CD4-positive, alpha-beta memory T cell (primary cell): ENCODE measurements at regions not wholly inside any gene's neighbourhood (a gene's known extent, or its start where the extent isn't known, plus 50 kb on each side); places are given as distances from the start of the nearest gene placed in this dataset.

Source experiments
- CTCF ChIA-PET: fragments of 350-600 bp; sonication (Branson Sonifier 250); formaldehyde crosslinking; loops from one replicate; lab custom pipeline; 2021; ENCODE audit warnings: inconsistent platforms; ENCODE audit not compliant: partially characterized antibody; lab: Charles Lee
- POLR2A ChIA-PET: fragments of 350-600 bp; sonication (Branson Sonifier 250); formaldehyde crosslinking; loops from one replicate; lab custom pipeline; 2021; ENCODE audit not compliant: partially characterized antibody; lab: Charles Lee
- DNase-seq, 5 donors: peaks; one replicate each; pipeline versions ENCODE4 v3.0.0 to v3.0.0-alpha.2; 2020 to 2022; ENCODE audit warnings: mixed read lengths in 1 of 5
- H3K27ac ChIP-seq: one replicate; pipeline ENCODE4 v1.7.0; 2013; ENCODE audit warnings: low read depth, low read length
- H3K27me3 ChIP-seq: 2 replicates; pipeline ENCODE4 v1.7.0; 2013; ENCODE audit warnings: mild to moderate bottlenecking, low read length, moderate library complexity; ENCODE audit not compliant: insufficient read depth
- H3K36me3 ChIP-seq: 2 replicates; pipeline ENCODE4 v1.7.0; 2013; ENCODE audit warnings: mild to moderate bottlenecking, low read length, moderate library complexity; ENCODE audit not compliant: insufficient read depth
- H3K4me1 ChIP-seq: 2 replicates; pipeline ENCODE4 v1.7.0; 2013; ENCODE audit warnings: mild to moderate bottlenecking, low read length, moderate library complexity; ENCODE audit not compliant: insufficient read depth
- H3K4me3 ChIP-seq, 2 donors: one replicate each; pipeline ENCODE4 v1.7.0; 2013; ENCODE audit warnings: low read length in 2 of 2, mild to moderate bottlenecking in 1 of 2
- H3K9me3 ChIP-seq, 2 donors: one replicate each; pipeline ENCODE4 v1.7.0; 2013; ENCODE audit warnings: low read length in 2 of 2, control low read depth in 1 of 2; ENCODE audit not compliant: control insufficient read depth in 1 of 2
- H3K27ac Mint-ChIP-seq, 7 donors: one replicate each; pipeline ENCODE4 v1.8.0; 2020 to 2021; ENCODE audit warnings: mixed read lengths in 7 of 7, mild to moderate bottlenecking in 6 of 7, inconsistent platforms in 3 of 7, moderate library complexity in 3 of 7
- H3K27me3 Mint-ChIP-seq, 2 donors: one replicate each; pipeline ENCODE4 v1.8.0; 2020 to 2021; ENCODE audit warnings: mixed read lengths in 2 of 2
- H3K36me3 Mint-ChIP-seq, 2 donors: one replicate each; pipeline ENCODE4 v1.8.0; 2020 to 2021; ENCODE audit warnings: mixed read lengths in 2 of 2, inconsistent platforms in 1 of 2, mild to moderate bottlenecking in 1 of 2
- H3K4me1 Mint-ChIP-seq, 4 donors: one replicate each; pipeline ENCODE4 v1.8.0; 2020 to 2021; ENCODE audit warnings: mixed read lengths in 4 of 4, mild to moderate bottlenecking in 1 of 4
- H3K4me3 Mint-ChIP-seq, 8 donors: one replicate each; pipeline ENCODE4 v1.8.0; 2020 to 2021; ENCODE audit warnings: mixed read lengths in 8 of 8, mild to moderate bottlenecking in 7 of 8, moderate library complexity in 6 of 8, inconsistent platforms in 3 of 8
- H3K9me3 Mint-ChIP-seq, 8 donors: one replicate each; pipeline ENCODE4 v1.8.0; 2020 to 2021; ENCODE audit warnings: mixed read lengths in 8 of 8, mild to moderate bottlenecking in 5 of 8, inconsistent platforms in 3 of 8, moderate library complexity in 1 of 8
- intact Hi-C: fragments of 100-400 bp; cut with micrococcal nuclease; formaldehyde crosslinking; loops from one replicate; pipeline ENCODE4 v1.15.1; 2023

- Histone ChIP-seq H3K36me3 (peaks cover 5% of the 10 kb centered on the region), H3K4me1 (peaks cover 28% of the 10 kb centered on the region), H3K4me3 (no peak overlapping the region), H3K27ac (no peak overlapping the region), H3K27me3 (no peaks in the 10 kb centered on the region), H3K9me3 (no peaks in the 10 kb centered on the region)
- ChIA-PET CTCF (interaction anchor here (1.0 to 1.1 kb wide), 2 partner anchors 11 kb away, joined by 3 to 4 read pairs; no protein-coding TSS in a partner anchor), POLR2A (interaction anchor here (1.0 to 1.3 kb wide), 2 partner anchors 15 to 52 kb away, joined by 3 to 6 read pairs; no protein-coding TSS in a partner anchor)
- no peak for DNase-seq
- Mint-ChIP-seq H3K4me1 (peaks cover 45 to 74% (median 60%) of the 10 kb centered on the region in 4 donors), H3K27me3 (no peaks in the 10 kb centered on the region), H3K4me3 (peak overlapping the region in 5 of 8 donors; percentile 16 to 76 (median 26)), H3K9me3 (no peaks in the 10 kb centered on the region), H3K36me3 (peaks cover 44 to 47% of the 10 kb centered on the region in 2 donors), H3K27ac (peak overlapping the region in 3 of 7 donors; percentile 33 to 73 (median 67))
- intact Hi-C loops, result no loop called here
Measured at GRCh38 chr6:11329726-11330412, 97.4 kb upstream of the NEDD9 start.

- no peak overlapping the region for H3K4me3 ChIP-seq
- H3K36me3 Mint-ChIP-seq, result peaks cover 49 to 56% of the 10 kb centered on the region in 2 donors
- CTCF ChIA-PET, result no interaction called here
- H3K9me3 ChIP-seq, result no peaks in the 10 kb centered on the region
- H3K9me3 Mint-ChIP-seq, result no peaks in the 10 kb centered on the region
- H3K27ac ChIP-seq, result no peak overlapping the region
- intact Hi-C loops, result no loop called here
- no peaks in the 10 kb centered on the region for H3K27me3 Mint-ChIP-seq
- H3K36me3 ChIP-seq, result peaks cover 5% of the 10 kb centered on the region
- peaks cover 28% of the 10 kb centered on the region for H3K4me1 ChIP-seq
- peak overlapping the region in 2 of 7 donors; percentile 38 to 47 for H3K27ac Mint-ChIP-seq
- POLR2A ChIA-PET, result interaction anchor here (0.7 to 1.2 kb wide), 3 partner anchors 70 to 96 kb away, joined by 3 read pairs; partner anchors contain the start of gene NEDD9
- H3K4me1 Mint-ChIP-seq, result peaks cover 45 to 79% (median 60%) of the 10 kb centered on the region in 4 donors
- no peaks in the 10 kb centered on the region for H3K27me3 ChIP-seq
- H3K4me3 Mint-ChIP-seq, result peak overlapping the region in 1 of 8 donors; percentile 11
- no peak for DNase-seq
Measured at GRCh38 chr6:11328613-11329247, 96.3 kb upstream of the NEDD9 start.

GRCh38 chr6:11327961-11328360 lies 95.5 kb upstream of the NEDD9 start:
- peaks cover 42 to 72% (median 57%) of the 10 kb centered on the region in 4 donors for H3K4me1 Mint-ChIP-seq
- ChIA-PET CTCF (no interaction called here), POLR2A (interaction anchor here (0.7 to 1.2 kb wide), 2 partner anchors 69 to 95 kb away, joined by 3 read pairs; partner anchors contain the start of gene NEDD9)
- H3K27ac Mint-ChIP-seq, result peak overlapping the region in 2 of 7 donors; percentile 3 to 42
- peaks cover 5% of the 10 kb centered on the region for H3K36me3 ChIP-seq
- H3K4me3 Mint-ChIP-seq, result no peak overlapping the region
- DNase-seq, result no peak
- H3K36me3 Mint-ChIP-seq, result peaks cover 46 to 56% of the 10 kb centered on the region in 2 donors
- H3K27me3 ChIP-seq, result no peaks in the 10 kb centered on the region
- H3K9me3 ChIP-seq, result no peaks in the 10 kb centered on the region
- no peak overlapping the region for H3K27ac ChIP-seq
- no peak overlapping the region for H3K4me3 ChIP-seq
- intact Hi-C loops, result no loop called here
- no peaks in the 10 kb centered on the region for H3K9me3 Mint-ChIP-seq
- peaks cover 32% of the 10 kb centered on the region for H3K4me1 ChIP-seq
- no peaks in the 10 kb centered on the region for H3K27me3 Mint-ChIP-seq

- peaks cover 33 to 46% of the 10 kb centered on the region in 2 donors for H3K36me3 Mint-ChIP-seq
- POLR2A ChIA-PET, result no interaction called here
- CTCF ChIA-PET, result no interaction called here
- no peaks in the 10 kb centered on the region for H3K27me3 Mint-ChIP-seq
- Histone ChIP-seq H3K4me3 (no peak overlapping the region), H3K27ac (no peak overlapping the region), H3K9me3 (no peaks in the 10 kb centered on the region), H3K27me3 (no peaks in the 10 kb centered on the region), H3K36me3 (no peaks in the 10 kb centered on the region), H3K4me1 (peaks cover 19% of the 10 kb centered on the region)
- no peak overlapping the region for H3K4me3 Mint-ChIP-seq
- H3K4me1 Mint-ChIP-seq, result peaks cover 29 to 60% (median 48%) of the 10 kb centered on the region in 4 donors
- intact Hi-C loops, result no loop called here
- DNase-seq, result no peak
- no peaks in the 10 kb centered on the region for H3K9me3 Mint-ChIP-seq
- no peak overlapping the region for H3K27ac Mint-ChIP-seq
Measured at GRCh38 chr6:11326116-11326515, 93.6 kb upstream of the NEDD9 start.

- ChIA-PET CTCF (no interaction called here), POLR2A (no interaction called here)
- no peak overlapping the region for H3K27ac ChIP-seq
- Mint-ChIP-seq H3K4me3 (peak overlapping the region in 2 of 8 donors; percentile 18 to 31), H3K27me3 (no peaks in the 10 kb centered on the region), H3K9me3 (no peaks in the 10 kb centered on the region), H3K36me3 (peaks cover 43 to 52% of the 10 kb centered on the region in 2 donors), H3K27ac (peak overlapping the region in 6 of 7 donors; percentile 8 to 65 (median 40)), H3K4me1 (peaks cover 28 to 59% (median 45%) of the 10 kb centered on the region in 4 donors)
- H3K36me3 ChIP-seq, result no peaks in the 10 kb centered on the region
- peaks cover 10% of the 10 kb centered on the region for H3K4me1 ChIP-seq
- no peak overlapping the region for H3K4me3 ChIP-seq
- H3K9me3 ChIP-seq, result no peaks in the 10 kb centered on the region
- intact Hi-C loops, result no loop called here
- H3K27me3 ChIP-seq, result no peaks in the 10 kb centered on the region
- DNase-seq, result no peak
Measured at GRCh38 chr6:11324453-11325015, 92.1 kb upstream of the NEDD9 start.

GRCh38 chr6:11323666-11324452 lies 91.4 kb upstream of the NEDD9 start:
- no peak overlapping the region for H3K27ac ChIP-seq
- H3K4me1 ChIP-seq, result peaks cover 17% of the 10 kb centered on the region
- no peaks in the 10 kb centered on the region for H3K27me3 Mint-ChIP-seq
- H3K9me3 Mint-ChIP-seq, result peaks cover 0 to 3% (median 0%) of the 10 kb centered on the region in 8 donors
- peaks cover 46 to 50% of the 10 kb centered on the region in 2 donors for H3K36me3 Mint-ChIP-seq
- no peak overlapping the region for H3K4me3 Mint-ChIP-seq
- ChIA-PET CTCF (no interaction called here), POLR2A (no interaction called here)
- H3K4me3 ChIP-seq, result no peak overlapping the region
- no peaks in the 10 kb centered on the region for H3K27me3 ChIP-seq
- H3K9me3 ChIP-seq, result no peaks in the 10 kb centered on the region
- peaks cover 34 to 61% (median 48%) of the 10 kb centered on the region in 4 donors for H3K4me1 Mint-ChIP-seq
- no peaks in the 10 kb centered on the region for H3K36me3 ChIP-seq
- intact Hi-C loops, result no loop called here
- DNase-seq, result no peak
- H3K27ac Mint-ChIP-seq, result peak overlapping the region in 3 of 7 donors; percentile 23 to 53 (median 29)
